ENCODE measurements at regions not wholly inside any gene's neighbourhood (a gene's known extent, or its start where the extent isn't known, plus 50 kb on each side); places are given as distances from the start of the nearest gene placed in this dataset.
"Not testable (repeated sequence)": the region's sequence is repeated elsewhere in the genome, so short reads cannot be mapped to it uniquely, and the experiment has no call there.

DNA sequence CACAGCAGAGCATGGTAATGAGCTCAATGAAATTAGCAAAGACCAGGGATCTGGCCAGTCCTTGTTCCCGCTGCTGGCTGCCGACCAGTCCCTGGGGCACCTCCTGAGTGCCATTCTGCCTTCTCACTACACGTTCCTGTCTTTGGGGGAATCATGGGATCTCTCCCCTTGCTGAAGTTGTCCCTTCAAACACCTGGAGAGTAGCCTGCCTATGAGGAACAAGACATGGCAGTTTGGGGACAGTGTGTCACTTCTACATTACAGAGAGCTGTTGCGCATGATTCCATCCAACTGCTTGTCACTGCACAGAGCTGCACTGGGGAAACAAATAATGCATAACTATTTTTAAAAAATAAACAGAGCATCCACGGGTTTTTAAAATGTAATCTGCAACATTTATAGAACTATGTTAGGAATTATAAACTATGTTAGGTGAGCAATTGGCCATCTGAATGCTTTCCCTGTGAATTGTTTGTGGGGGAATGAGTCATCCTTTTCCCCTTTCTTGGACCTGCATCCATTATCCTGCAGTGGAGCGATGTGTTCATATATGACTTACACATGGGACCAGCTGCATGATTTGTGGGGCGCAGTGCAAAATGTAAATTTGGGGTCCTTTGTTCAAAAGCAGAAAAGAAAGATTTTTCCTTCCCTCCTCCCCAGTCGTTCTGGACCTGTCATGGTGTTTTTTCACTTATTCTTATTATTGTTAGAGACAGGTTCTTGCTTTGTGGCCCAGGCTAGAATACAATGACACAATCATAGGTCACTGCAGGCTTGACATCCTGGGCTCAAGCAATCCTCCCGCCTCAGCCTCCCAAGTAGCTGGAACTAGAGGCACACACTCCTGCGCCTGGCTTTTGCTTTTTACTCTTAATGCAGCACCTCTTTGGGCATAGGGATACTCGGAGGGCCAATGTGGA, 115.0 kb upstream of the TBL1X start:
- no peak for DNase-seq

DNA sequence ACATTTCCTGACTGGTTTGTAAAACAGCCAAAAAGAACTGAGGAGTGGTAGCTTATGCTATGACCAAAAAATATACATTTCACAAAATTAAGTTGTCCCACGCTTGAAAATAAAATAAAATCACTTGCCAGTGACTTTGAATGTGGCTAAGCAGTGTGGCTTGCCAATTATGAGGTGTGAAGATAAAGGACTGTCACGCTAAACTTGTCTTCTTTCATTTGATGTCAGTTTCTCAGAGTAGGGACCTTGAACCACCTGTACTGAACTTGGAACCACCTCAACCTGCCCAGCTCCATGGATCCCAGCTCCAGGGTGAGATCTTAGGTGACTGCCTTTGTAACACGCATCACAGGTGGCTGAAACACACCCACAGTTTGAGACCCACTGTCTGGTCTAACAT, 113.7 kb upstream of the TBL1X start:
- DNase-seq = no peak

GRCh38 chrX:9352243-9352642, 112.6 kb upstream of the TBL1X start:
- no peak for DNase-seq

DNA sequence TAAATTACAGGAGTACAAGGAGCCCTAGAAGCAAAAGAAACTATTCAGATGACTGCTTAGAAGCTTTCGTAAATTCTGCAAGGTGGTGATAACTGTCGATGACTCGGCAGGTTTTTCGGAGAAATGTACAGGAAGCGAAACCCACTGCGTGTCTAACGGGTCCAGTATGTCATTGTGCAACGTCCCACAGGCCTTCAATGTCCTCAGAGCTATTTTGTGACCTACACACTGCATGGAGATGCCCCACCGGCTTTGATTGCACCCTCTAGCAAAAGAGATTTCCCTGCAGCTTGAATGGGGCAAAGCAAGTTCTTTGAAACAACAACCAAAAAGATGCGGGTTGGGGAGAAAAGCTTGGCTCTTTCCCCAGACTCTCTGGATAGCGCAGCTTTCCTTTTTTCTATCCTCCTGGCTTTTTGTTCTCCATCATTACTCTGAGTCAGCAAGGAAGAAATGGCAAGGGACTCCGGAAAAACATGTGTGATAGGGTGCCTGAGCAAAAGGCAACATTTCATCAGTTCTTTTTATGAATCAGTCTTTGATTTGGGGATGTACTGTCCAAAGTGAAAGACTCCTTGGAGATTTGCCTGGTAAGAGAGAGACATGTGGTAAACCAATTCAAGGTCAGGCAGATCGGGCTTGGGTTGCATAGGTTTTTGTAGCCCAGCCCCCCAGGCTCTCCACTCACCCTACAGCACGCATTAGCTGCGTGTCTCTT, 112.0 kb upstream of the TBL1X start:
- DNase-seq = no peak

DNA sequence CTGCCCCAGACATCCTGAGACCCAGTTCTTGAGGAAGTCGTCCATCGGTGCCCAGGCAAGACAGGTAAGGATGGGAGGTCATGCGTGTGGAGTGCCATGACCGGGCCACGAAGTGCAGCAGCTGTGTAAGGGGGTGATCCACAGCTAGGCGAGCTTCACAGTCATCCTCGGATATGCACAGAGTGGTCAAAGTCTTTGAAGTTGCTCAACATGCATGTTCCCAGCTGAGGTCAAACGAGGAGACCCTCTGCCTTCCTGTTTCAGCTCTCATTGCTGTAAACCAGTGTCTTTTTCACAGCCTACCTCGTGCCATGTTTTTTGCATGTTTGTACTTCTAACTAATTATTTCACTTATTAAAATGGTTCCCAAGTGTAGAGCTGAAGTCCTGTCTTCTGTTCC, 109.9 kb upstream of the TBL1X start:
- DNase-seq = no peak

DNA sequence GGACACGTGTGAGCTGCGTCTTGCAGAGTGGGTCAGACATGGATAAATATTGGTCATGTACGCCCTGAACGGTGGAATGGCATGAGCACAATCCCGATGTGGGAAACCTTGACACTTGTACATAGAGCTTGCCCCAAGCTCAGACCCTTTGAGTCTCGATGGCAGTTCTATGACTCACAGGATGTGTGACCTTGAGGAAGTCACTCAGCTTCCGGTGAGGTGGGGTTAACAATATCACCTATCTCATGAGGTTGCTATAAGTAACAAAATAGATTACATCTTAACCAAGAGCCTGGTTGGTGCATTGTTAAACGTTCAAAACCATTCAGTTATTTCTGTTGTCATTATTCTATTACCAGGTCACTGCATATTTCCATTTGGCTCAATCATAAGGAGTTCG, 109.1 kb upstream of the TBL1X start:
- DNase-seq = no peak

DNA sequence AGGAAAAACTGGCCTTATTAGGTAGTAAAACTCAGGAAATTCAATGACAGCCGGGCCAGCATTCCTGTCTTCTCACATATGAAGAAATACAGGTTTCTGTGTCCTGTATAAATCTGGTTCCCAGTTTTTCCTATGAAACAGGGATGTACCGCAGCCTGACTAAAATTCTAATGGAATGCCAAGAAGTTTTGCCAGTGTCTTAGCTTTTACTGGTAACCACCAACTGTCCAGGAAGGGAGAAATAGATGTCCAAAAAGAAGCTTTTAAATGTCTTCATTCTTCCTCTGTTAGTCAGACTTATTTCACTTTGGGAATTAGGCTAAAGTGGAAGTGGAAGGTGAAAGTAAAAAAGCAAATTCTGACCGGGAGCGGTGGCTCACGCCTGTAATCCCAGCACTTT, 108.0 kb upstream of the TBL1X start:
- no peak for DNase-seq

GRCh38 chrX:9357518-9358114, 107.2 kb upstream of the TBL1X start:
- DNase-seq = no peak

GRCh38 chrX:9362363-9362928, 102.4 kb upstream of the TBL1X start:
- no peak for DNase-seq

DNA sequence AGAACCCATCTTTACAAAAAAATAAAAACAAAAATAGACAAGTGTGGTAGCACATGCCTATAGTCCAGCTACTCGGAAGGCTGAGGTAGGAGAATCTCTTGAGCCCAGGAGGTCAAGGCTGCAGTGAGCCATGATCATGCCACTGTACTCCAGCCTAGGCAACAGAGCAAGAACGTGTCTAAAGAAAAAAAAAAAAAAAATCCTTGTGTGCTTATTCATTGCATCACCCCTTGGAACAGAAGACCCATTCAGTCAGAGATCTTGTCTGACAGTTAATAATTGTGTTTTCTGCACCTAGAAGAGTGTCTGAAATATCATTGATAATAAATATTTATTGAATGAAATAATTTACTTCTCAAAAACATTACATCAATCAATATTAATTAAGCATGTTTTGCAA, 97.4 kb upstream of the TBL1X start:
- DNase-seq = no peak

DNA sequence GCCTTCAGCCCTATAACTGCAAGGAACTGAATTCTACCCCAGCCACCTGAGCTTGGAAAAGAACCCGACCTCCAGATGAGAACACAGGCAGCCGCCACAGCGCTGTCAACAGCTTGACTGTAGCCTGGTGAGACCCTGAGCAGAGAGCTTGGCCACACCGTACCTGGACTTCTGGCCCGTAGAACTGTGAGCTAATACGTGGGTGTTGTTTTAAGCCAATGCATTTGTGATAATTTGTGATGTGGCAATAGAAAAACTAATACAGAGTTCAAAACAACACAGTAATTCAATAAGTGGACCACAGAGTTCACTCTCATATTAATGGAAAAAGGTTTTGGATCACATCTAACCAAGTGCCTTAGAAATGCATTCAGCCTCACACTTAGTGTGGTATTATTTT, 96.6 kb upstream of the TBL1X start:
- DNase-seq = no peak

DNA sequence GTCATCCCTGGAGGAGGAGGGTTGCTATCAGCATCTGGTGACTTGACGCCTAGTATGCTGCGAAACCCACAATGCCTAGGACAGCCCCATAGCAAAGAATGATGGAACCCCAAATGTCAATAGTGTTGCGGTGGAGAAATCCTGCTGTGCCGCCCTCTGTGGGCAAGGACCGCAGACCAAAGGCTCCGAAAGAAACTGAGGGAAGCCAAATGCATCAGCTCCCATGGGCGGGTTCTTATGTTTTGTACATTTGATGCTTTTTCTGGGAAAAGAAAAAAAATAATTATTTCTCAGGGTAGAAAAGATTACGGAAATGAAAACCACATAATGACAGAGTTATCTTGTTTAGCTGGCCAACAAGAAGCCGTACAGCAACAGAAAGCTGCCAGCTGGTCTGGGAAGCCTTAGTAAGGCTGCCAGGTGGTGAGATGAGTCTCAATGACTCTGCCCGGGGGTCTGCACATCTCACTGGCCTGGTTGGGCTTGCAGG, 95.0 kb upstream of the TBL1X start:
- no peak for DNase-seq

DNA sequence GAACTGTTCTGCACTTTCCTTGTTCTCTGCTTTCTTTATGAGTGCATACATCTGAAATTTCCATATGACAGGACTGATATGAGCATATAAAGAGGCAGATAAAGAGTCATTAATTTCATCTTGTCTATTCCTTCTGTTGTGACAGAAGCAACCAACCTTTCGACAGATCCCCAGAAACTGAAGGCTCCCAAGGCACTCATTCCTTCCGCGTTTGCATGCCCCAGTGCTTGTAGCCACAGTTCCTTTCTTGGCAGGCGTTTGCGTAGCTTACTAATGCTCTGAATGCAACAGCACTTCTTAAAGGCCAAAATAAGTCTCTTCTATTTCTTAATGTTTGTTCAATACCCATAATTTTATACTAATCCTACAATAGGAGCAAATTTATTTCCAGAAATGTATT, 94.0 kb upstream of the TBL1X start:
- no peak for DNase-seq

DNA sequence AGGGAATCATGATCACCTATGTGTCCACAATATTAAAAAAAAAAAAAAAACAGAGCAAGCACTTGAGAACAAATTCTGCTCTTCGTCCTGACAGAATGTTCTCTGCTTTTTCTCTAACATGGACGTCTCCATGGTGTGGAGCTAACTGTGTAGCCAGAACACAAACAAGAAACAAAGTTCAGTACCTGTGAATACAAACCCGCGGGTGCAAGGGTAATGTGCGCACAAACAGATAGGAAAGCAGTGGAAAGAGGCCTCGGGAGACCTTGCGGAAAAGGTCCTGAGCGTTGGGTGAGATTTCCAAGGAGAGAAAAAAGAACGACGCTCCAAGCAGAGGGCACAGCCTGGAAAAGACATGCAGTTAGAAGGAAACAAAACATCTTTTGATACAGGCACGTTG, 92.0 kb upstream of the TBL1X start:
- DNase-seq = no peak

GRCh38 chrX:9373789-9374188, 91.1 kb upstream of the TBL1X start:
- DNase-seq = no peak

DNA sequence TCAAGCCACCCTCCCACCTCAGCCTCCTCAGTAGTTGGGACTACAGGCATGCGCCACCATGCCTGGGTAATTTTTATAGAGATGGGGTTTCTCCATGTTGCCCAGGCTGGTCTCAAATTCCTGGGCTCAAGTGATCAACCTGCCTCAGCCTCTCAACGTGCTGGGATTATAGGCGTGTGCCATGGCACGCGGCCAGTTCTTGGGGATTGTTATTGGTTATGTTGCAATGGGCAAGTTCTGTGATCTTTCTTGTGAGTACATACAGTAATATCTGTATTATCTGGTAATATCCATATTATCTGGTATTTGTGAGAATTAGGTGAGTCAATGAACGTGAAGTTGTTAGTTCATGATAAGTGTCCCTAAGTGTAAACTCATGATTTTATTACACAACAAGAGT, 90.3 kb upstream of the TBL1X start:
- no peak for DNase-seq

DNA sequence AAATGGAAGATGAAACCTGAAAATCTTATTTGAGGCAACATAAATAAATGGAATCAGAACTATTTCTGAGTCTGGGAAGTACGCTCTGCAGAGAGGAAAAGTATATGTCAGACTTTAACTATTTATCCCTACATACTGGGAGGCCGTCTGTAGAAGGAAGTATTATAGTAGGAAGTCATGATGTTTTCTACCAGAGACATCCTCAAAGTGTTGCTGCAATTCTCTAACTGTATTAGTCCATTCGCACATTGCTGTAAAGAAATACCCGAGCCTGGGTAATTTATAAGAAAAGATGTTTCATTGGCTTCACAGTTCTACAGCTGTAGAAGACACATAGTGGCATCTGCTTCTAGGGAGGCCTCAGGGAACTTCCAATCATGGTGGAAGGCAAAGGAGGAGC, 88.7 kb upstream of the TBL1X start:
- DNase-seq = no peak

DNA sequence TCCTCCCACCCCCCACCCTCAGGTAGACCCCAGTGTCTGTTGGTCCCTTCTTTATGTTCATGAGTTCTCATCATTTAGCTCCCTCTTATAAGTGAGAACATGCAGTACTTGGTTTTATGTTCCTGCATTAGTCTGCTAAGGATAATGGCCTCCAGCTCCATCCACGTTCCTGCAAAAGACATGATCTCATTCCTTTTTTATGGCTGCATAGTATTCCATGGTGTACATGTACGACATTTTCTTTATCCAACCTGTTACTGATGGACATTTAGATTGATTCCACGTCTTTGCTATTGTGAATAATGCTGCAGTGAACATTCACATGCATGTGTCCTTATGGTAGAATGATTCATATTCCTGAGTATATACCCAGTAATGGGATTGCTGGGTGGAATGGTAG, 87.6 kb upstream of the TBL1X start:
- DNase-seq = not testable (repeated sequence)

- DNase-seq = peak; percentile 1
These were observed 85.7 kb upstream of the TBL1X start for GRCh38 chrX:9378980-9379696.

GRCh38 chrX:9379697-9380551, 84.9 kb upstream of the TBL1X start:
- peak; percentile 9 for DNase-seq

DNA sequence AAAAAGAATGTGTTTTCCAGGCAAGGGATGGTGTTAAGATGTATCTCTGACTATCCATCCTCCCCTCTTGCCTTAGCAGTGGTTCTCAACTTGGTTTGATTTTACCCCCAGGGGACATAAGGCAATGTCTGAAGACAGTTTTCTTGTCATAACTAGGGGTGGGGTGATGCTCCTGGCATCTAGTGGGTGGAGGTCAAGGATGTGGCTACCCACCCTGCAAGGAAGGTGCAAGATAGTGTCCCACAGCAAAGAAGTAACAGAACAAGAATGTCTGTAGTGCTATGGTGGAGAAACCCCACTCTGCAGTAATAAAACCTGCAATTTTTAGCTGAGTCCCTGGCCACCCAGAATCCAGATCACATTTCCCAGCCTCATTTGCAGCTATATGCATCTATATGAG, 81.2 kb upstream of the TBL1X start:
- no peak for DNase-seq

DNA sequence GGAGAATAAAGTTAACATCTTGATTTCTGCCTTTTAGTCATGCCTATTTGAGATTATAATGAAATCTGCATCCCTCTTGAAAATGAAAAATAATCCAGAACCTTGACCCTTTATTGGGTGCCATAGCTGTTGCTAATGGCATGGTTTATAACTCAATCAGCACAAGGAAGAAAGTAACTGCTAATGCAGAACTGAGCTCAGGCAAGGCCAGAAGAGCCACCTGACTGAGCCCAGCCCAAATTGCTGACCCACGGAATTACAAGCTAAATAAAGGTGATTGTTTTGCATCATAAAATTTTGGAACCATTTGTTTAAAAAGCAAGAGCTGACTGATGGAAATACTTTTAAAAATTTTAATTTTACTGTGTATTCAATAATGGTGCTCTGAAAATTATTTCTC, 76.4 kb upstream of the TBL1X start:
- DNase-seq = no peak

Data from NCI-H510A treated with DMSO at 0.1 percent for 48 hours (cell line).